ENCODE measurements at regions not wholly inside any gene's neighbourhood (a gene's known extent, or its start where the extent isn't known, plus 50 kb on each side); places are given as distances from the start of the nearest gene placed in this dataset.

- ChIA-PET POLR2A (ENCODE audit: unreplicated experiment) (no interaction called here), CTCF (no interaction called here)
- Histone ChIP-seq H2AK9ac (replicated peaks; ENCODE audit: low read depth, low read length, poor library complexity) (no peak overlapping the region), H2BK120ac (ENCODE audit: low read depth, low read length) (no peak overlapping the region), H3K18ac (ENCODE audit: low read depth, low read length) (no peak overlapping the region), H3K23ac (ENCODE audit: low read depth, low read length) (no peak overlapping the region), H3K4ac (ENCODE audit: low read depth, low read length) (no peak overlapping the region), H3K27ac (ENCODE audit: insufficient read depth, low read length) (no peak overlapping the region), H3K4me3 (ENCODE audit: insufficient read depth, low read depth, low read length) (no peak overlapping the region), H2AFZ (replicated peaks; ENCODE audit: low read length, poor library complexity) (no peak overlapping the region), H3K36me3 (ENCODE audit: control insufficient read depth, insufficient read depth, low read length) (no peaks in the 10 kb centered on the region), H3K27me3 (ENCODE audit: control insufficient read depth, insufficient read depth, low read length) (peaks cover 21% of the 10 kb centered on the region), H2BK20ac (ENCODE audit: low read depth, low read length) (no peak overlapping the region), H3K14ac (replicated peaks; ENCODE audit: low read depth, low read length) (no peak overlapping the region), H4K5ac (ENCODE audit: low read depth, low read length) (no peak overlapping the region), H4K91ac (ENCODE audit: insufficient read depth, low read depth, low read length) (no peak overlapping the region), H4K8ac (ENCODE audit: low read depth in 2 of 2, low read length in 2 of 2) (no peak overlapping the region), H3K79me1 (ENCODE audit: low read depth in 1 of 2, low read length in 2 of 2) (no peaks in the 10 kb centered on the region), H3K56ac (ENCODE audit: extremely low read depth, insufficient read depth, low read length) (no peak overlapping the region), H2BK5ac (ENCODE audit: low read depth, low read length, poor library complexity, severe bottlenecking) (no peak overlapping the region), H2AK5ac (ENCODE audit: low read depth, low read length) (no peak overlapping the region), H4K20me1 (ENCODE audit: insufficient read depth, low read length) (no peaks in the 10 kb centered on the region), H2BK15ac (ENCODE audit: low read depth, low read length) (no peak overlapping the region), H3K4me1 (ENCODE audit: control insufficient read depth, insufficient read depth, low read length) (no peaks in the 10 kb centered on the region), H3K9me1 (ENCODE audit: insufficient read depth, low read length) (no peaks in the 10 kb centered on the region), H3K4me2 (ENCODE audit: low read depth, low read length) (no peak overlapping the region), H3K9me3 (ENCODE audit: control insufficient read depth, insufficient read depth, low read length) (no peaks in the 10 kb centered on the region), H3K9ac (ENCODE audit: low read depth, low read length) (no peak overlapping the region)
- DNase-seq = no peak
- no peak for TF ChIP-seq POLR2A (IDR thresholded peaks at IDR 0.05; ENCODE audit: low read depth, low read length)
- TF ChIP-seq CHD1 (IDR thresholded peaks at IDR 0.05; ENCODE audit: low read depth, low read length) = no peak
- no peak for TF ChIP-seq CTCF (conservative IDR thresholded peaks at IDR 0.05; ENCODE audit: low read depth, low read length)
- no peak for TF ChIP-seq MAZ (IDR thresholded peaks at IDR 0.05; ENCODE audit: borderline replicate concordance, low read depth, low read length)
- no peak for TF ChIP-seq NFE2L2 (IDR thresholded peaks at IDR 0.05; ENCODE audit: low read depth, low read length)
- TF ChIP-seq RAD21 (IDR thresholded peaks at IDR 0.05; ENCODE audit: low read length) = no peak
- TF ChIP-seq MXI1 (IDR thresholded peaks at IDR 0.05; ENCODE audit: borderline replicate concordance, low read depth, low read length) = no peak
- no CpG with 5 or more reads among the region's 6 CpGs for WGBS, 2 experiments (ENCODE audit: extremely low coverage in 2 of 2, insufficient read length in 1 of 2)
- BruUV-seq (replicated peaks) = no TSS peak
- no peak for ATAC-seq (ENCODE audit: low read depth)
- intact Hi-C loops (cut with micrococcal nuclease) (no loop called here), in situ Hi-C loops (cut with MboI; ENCODE audit: low sequenced_read_pairs) (no loop called here), dilution Hi-C loops (cut with HindIII; ENCODE audit: low sequenced_read_pairs, unreplicated experiment) (no loop called here)
Measured at GRCh38 chr14:101223127-101223526, 319.6 kb upstream of the RTL1 start.
